Ishikawa (cell line): ENCODE measurements at regions not wholly inside any gene's neighbourhood (a gene's known extent, or its start where the extent isn't known, plus 50 kb on each side); places are given as distances from the start of the nearest gene placed in this dataset.

Source experiments
- CEBPB ChIP-seq: IDR thresholded peaks from 2 replicates; pipeline ENCODE4 v1.6.1; 2012
- CREB1 ChIP-seq: IDR thresholded peaks from 2 replicates; pipeline ENCODE4 v1.6.1; 2012; ENCODE audit warnings: low read depth
- EP300 ChIP-seq: IDR thresholded peaks from 2 replicates; pipeline ENCODE4 v1.6.1; 2012; ENCODE audit warnings: borderline replicate concordance
- NFIC ChIP-seq: IDR thresholded peaks from 2 replicates; pipeline ENCODE4 v1.6.1; 2012
- RAD21 ChIP-seq: IDR thresholded peaks from 2 replicates; pipeline ENCODE4 v1.6.1; 2012; ENCODE audit warnings: low read depth
- TAF1 ChIP-seq: IDR thresholded peaks from 2 replicates; pipeline ENCODE4 v1.6.1; 2012; ENCODE audit warnings: low read depth, mild to moderate bottlenecking
- TCF12 ChIP-seq: IDR thresholded peaks from 2 replicates; pipeline ENCODE4 v1.6.1; 2012; ENCODE audit warnings: low read depth
- YY1 ChIP-seq: IDR thresholded peaks from 2 replicates; pipeline ENCODE4 v1.6.1; 2012; ENCODE audit warnings: low read depth
- ZBTB7A ChIP-seq: IDR thresholded peaks from 2 replicates; pipeline ENCODE4 v1.6.1; 2012; ENCODE audit warnings: low read depth
- TF ChIP-seq, protein P1 (sequence below): IDR thresholded peaks from 2 replicates; pipeline ENCODE4 v1.6.1; 2012
- TF ChIP-seq, protein P2 (sequence below): IDR thresholded peaks from 2 replicates; pipeline ENCODE4 v1.6.1; 2012; ENCODE audit warnings: low read depth, mild to moderate bottlenecking
- TF ChIP-seq, protein P3 (sequence below): IDR thresholded peaks from 2 replicates; pipeline ENCODE4 v1.6.1; 2012

DNA sequence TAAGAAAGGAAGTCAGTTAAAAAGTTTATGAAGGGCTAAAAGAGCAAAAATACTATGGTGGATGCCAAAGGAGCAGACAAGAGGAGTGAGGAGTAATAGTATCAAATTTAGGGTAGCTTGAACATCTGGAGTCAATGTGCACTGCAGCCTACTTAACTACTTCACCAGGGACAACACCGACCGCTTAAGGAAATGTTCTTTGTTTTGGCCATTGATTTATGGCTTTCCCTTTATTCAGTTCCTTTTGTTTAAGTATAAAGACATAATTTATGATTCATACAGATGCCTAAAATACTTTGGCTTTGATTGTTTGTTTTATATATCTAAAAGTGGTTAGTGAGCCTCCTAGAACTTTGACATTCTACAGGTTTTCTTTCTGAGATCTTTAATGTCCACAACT, 276.3 kb upstream of the PRR20A start:
- no peak for TF ChIP-seq CEBPB
- TF ChIP-seq, protein P1, sequence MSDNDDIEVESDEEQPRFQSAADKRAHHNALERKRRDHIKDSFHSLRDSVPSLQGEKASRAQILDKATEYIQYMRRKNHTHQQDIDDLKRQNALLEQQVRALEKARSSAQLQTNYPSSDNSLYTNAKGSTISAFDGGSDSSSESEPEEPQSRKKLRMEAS: no peak
- no peak for TF ChIP-seq NFIC
- TF ChIP-seq, protein P2, sequence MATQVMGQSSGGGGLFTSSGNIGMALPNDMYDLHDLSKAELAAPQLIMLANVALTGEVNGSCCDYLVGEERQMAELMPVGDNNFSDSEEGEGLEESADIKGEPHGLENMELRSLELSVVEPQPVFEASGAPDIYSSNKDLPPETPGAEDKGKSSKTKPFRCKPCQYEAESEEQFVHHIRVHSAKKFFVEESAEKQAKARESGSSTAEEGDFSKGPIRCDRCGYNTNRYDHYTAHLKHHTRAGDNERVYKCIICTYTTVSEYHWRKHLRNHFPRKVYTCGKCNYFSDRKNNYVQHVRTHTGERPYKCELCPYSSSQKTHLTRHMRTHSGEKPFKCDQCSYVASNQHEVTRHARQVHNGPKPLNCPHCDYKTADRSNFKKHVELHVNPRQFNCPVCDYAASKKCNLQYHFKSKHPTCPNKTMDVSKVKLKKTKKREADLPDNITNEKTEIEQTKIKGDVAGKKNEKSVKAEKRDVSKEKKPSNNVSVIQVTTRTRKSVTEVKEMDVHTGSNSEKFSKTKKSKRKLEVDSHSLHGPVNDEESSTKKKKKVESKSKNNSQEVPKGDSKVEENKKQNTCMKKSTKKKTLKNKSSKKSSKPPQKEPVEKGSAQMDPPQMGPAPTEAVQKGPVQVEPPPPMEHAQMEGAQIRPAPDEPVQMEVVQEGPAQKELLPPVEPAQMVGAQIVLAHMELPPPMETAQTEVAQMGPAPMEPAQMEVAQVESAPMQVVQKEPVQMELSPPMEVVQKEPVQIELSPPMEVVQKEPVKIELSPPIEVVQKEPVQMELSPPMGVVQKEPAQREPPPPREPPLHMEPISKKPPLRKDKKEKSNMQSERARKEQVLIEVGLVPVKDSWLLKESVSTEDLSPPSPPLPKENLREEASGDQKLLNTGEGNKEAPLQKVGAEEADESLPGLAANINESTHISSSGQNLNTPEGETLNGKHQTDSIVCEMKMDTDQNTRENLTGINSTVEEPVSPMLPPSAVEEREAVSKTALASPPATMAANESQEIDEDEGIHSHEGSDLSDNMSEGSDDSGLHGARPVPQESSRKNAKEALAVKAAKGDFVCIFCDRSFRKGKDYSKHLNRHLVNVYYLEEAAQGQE: no peak
- no peak for TF ChIP-seq RAD21
- TF ChIP-seq CREB1: no peak
- TF ChIP-seq TAF1: no peak
- TF ChIP-seq ZBTB7A: no peak
- TF ChIP-seq EP300: no peak
- no peak for TF ChIP-seq TCF12
- no peak for TF ChIP-seq YY1
- TF ChIP-seq, protein P3, sequence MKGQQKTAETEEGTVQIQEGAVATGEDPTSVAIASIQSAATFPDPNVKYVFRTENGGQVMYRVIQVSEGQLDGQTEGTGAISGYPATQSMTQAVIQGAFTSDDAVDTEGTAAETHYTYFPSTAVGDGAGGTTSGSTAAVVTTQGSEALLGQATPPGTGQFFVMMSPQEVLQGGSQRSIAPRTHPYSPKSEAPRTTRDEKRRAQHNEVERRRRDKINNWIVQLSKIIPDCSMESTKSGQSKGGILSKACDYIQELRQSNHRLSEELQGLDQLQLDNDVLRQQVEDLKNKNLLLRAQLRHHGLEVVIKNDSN: no peak
